ENCODE measurements at regions not wholly inside any gene's neighbourhood (a gene's known extent, or its start where the extent isn't known, plus 50 kb on each side); places are given as distances from the start of the nearest gene placed in this dataset.

- H4K20me1 ChIP-seq (replicated peaks; ENCODE audit: control insufficient read depth, extremely low read depth, insufficient read depth, low read length) = no peaks in the 10 kb centered on the region
- H3K4me1 ChIP-seq (ENCODE audit: control insufficient read depth, extremely low read depth, insufficient read depth, low read length) = no peaks in the 10 kb centered on the region
- no peak overlapping the region for H3K4me3 ChIP-seq (replicated peaks in 1 of 3; ENCODE audit: insufficient read depth in 1 of 3, low read depth in 1 of 3, low read length in 3 of 3)
- POLR2A ChIA-PET = no interaction called here
- dilution Hi-C loops (cut with MboI; ENCODE audit: extremely low pct_ligation_motif_present, low sequenced_read_pairs) (no loop called here), intact Hi-C loops (cut with micrococcal nuclease) (no loop called here)
- H3K4me2 ChIP-seq (ENCODE audit: insufficient read depth, low read length) = no peak overlapping the region
- CTCF ChIA-PET = no interaction called here
- no peak overlapping the region for H2AFZ ChIP-seq (ENCODE audit: low read depth, low read length)
- FAIRE-seq = no peak
- no peak for DNase-seq (ENCODE audit: low read depth, low spot score)
- no peak overlapping the region for H3K27ac ChIP-seq (ENCODE audit: insufficient read depth, low read depth, low read length)
- no peaks in the 10 kb centered on the region for H3K9me1 ChIP-seq (replicated peaks; ENCODE audit: control insufficient read depth, extremely low read depth, insufficient read depth, low read length)
- H3K79me2 ChIP-seq (ENCODE audit: control insufficient read depth, insufficient read depth, low read length) = no peaks in the 10 kb centered on the region
- H3K27me3 ChIP-seq (ENCODE audit: control insufficient read depth in 2 of 2, insufficient read depth in 2 of 2, low read length in 2 of 2) = no peaks in the 10 kb centered on the region
- no peak for TF ChIP-seq JUN (IDR thresholded peaks at IDR 0.05; ENCODE audit: borderline replicate concordance, insufficient read depth, insufficient read length, low read depth)
- no peak for TF ChIP-seq POLR2AphosphoS5 (IDR thresholded peaks at IDR 0.05; ENCODE audit: insufficient read depth, low read depth, low read length)
- TF ChIP-seq EZH2 (IDR thresholded peaks at IDR 0.05; ENCODE audit: borderline replicate concordance, low read depth, low read length, severe bottlenecking) = no peak
- TF ChIP-seq CTCF (IDR thresholded peaks at IDR 0.05; ENCODE audit: extremely low read depth in 1 of 2, insufficient read depth in 1 of 2, low read depth in 1 of 2, low read length in 2 of 2) = no peak
- no peak for TF ChIP-seq MAX (IDR thresholded peaks at IDR 0.05; ENCODE audit: insufficient read depth, insufficient read length)
- TF ChIP-seq MYC (IDR thresholded peaks at IDR 0.05; ENCODE audit: low read depth, low read length) = no peak
- TF ChIP-seq GATA2 (IDR thresholded peaks at IDR 0.05; ENCODE audit: insufficient read depth, insufficient read length, low read depth, low read length) = no peak
- TF ChIP-seq FOS (IDR thresholded peaks at IDR 0.05; ENCODE audit: borderline replicate concordance, insufficient read depth, low read length) = no peak
- TF ChIP-seq POLR2A (IDR thresholded peaks at IDR 0.05; ENCODE audit: low read depth, low read length) = no peak
- H3K9ac ChIP-seq (replicated peaks; ENCODE audit: extremely low read depth, insufficient read depth, low read length) = no peak overlapping the region
- BruUV-seq (replicated peaks) = no TSS peak
- H3K36me3 ChIP-seq (ENCODE audit: control insufficient read depth in 2 of 2, extremely low read depth in 1 of 2, insufficient read depth in 2 of 2, low read length in 2 of 2) = no peaks in the 10 kb centered on the region
- no peaks in the 10 kb centered on the region for H3K9me3 ChIP-seq (replicated peaks; ENCODE audit: control insufficient read depth, insufficient read depth, low read length)
Observed at GRCh38 chr2:193810533-193810932, 1615.8 kb upstream of the TMEFF2 start.

All from endothelial cell of umbilical vein (primary cell).